Loucy (cell line): ENCODE measurements at regions not wholly inside any gene's neighbourhood (a gene's known extent, or its start where the extent isn't known, plus 50 kb on each side); places are given as distances from the start of the nearest gene placed in this dataset.

Experiments used
- EZH2phosphoT487 ChIP-seq: fragments of 200-600 bp; IDR thresholded peaks from 2 replicates; pipeline ENCODE4 v1.6.1; 2018; ENCODE audit warnings: antibody characterized with exemption, mild to moderate bottlenecking, moderate library complexity, borderline replicate concordance
- TF ChIP-seq, protein P1 (sequence below): fragments of 200-600 bp; sonication (generic); conservative IDR thresholded peaks from 2 replicates; pipeline ENCODE4 v1.5.1; 2014; ENCODE audit warnings: mild to moderate bottlenecking, antibody characterized with exemption, low read length

- TF ChIP-seq, protein P1, sequence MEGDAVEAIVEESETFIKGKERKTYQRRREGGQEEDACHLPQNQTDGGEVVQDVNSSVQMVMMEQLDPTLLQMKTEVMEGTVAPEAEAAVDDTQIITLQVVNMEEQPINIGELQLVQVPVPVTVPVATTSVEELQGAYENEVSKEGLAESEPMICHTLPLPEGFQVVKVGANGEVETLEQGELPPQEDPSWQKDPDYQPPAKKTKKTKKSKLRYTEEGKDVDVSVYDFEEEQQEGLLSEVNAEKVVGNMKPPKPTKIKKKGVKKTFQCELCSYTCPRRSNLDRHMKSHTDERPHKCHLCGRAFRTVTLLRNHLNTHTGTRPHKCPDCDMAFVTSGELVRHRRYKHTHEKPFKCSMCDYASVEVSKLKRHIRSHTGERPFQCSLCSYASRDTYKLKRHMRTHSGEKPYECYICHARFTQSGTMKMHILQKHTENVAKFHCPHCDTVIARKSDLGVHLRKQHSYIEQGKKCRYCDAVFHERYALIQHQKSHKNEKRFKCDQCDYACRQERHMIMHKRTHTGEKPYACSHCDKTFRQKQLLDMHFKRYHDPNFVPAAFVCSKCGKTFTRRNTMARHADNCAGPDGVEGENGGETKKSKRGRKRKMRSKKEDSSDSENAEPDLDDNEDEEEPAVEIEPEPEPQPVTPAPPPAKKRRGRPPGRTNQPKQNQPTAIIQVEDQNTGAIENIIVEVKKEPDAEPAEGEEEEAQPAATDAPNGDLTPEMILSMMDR: no peak
- no peak for TF ChIP-seq EZH2phosphoT487
Observed at GRCh38 chr1:65613884-65614283, 178.8 kb upstream of the PDE4B start.
